Aorta (tissue), 5 donors: ENCODE measurements at regions not wholly inside any gene's neighbourhood (a gene's known extent, or its start where the extent isn't known, plus 50 kb on each side); places are given as distances from the start of the nearest gene placed in this dataset.

Experiments used
- ATAC-seq: fragments of 200-7000 bp; cut with Tn5 transposase; one replicate; pipeline ENCODE4 v1.9.1; 2022; ENCODE audit warnings: moderate library complexity; ENCODE audit not compliant: low FRiP score
- DNase-seq, 2 donors: peaks; one replicate each; pipeline ENCODE4 v3.0.0-alpha.2; 2020
- H3K27ac ChIP-seq, 2 donors: one replicate each; pipeline ENCODE4 v1.5.1; 2013; ENCODE audit warnings: low read length in 2 of 2, mild to moderate bottlenecking in 2 of 2, moderate library complexity in 2 of 2, control low read depth in 1 of 2, inconsistent platforms in 1 of 2, low read depth in 1 of 2
- H3K27me3 ChIP-seq, 2 donors: one replicate each; pipeline ENCODE4 v1.6.1; 2013; ENCODE audit warnings: control low read depth in 1 of 2, low read length in 1 of 2, mild to moderate bottlenecking in 1 of 2, moderate library complexity in 1 of 2; ENCODE audit not compliant: insufficient read depth in 2 of 2, control insufficient read depth in 1 of 2
- H3K36me3 ChIP-seq, 2 donors: one replicate each; pipeline ENCODE4 v1.6.1; 2013; ENCODE audit warnings: control low read depth in 1 of 2, low read length in 1 of 2, mild to moderate bottlenecking in 1 of 2; ENCODE audit not compliant: insufficient read depth in 2 of 2, control insufficient read depth in 1 of 2
- H3K4me1 ChIP-seq, 2 donors: one replicate each; pipeline ENCODE4 v1.6.1; 2013; ENCODE audit warnings: low read length in 2 of 2, control low read depth in 1 of 2, mild to moderate bottlenecking in 1 of 2, moderate library complexity in 1 of 2; ENCODE audit not compliant: insufficient read depth in 2 of 2, control insufficient read depth in 1 of 2
- H3K4me3 ChIP-seq, 2 donors: one replicate each; pipeline ENCODE4 v1.5.1; 2013; ENCODE audit warnings: low read length in 2 of 2, control low read depth in 1 of 2, mild to moderate bottlenecking in 1 of 2
- H3K9me3 ChIP-seq: one replicate; pipeline ENCODE4 v1.6.1; 2013; ENCODE audit warnings: mild to moderate bottlenecking, low read length; ENCODE audit not compliant: control insufficient read depth
- WGBS, 2 donors: extraction: QIAGEN DNeasy Blood & Tissue Kit; methylation state at CpG; one replicate each; pipeline ENCODE4 v1.1.7; 2013; 5-methylcytosine and 5-hydroxymethylcytosine counted together
- intact Hi-C, 2 donors: fragments of 100-400 bp; cut with DNase I; formaldehyde crosslinking; loops; one replicate each; pipeline versions ENCODE4 v1.14.2 to v1.15.0; 2022
- donor health status: healthy with polysubstance abuse.
- donor health status: Bipolar disorder and iron deficiency.
- donor health status: DM: no; HTN: no; CAD: no.
- donor health status: DM: no; HTN: no; CAD: no.
- donor health status: DM: yes; HTN: yes; CAD: no.

DNA sequence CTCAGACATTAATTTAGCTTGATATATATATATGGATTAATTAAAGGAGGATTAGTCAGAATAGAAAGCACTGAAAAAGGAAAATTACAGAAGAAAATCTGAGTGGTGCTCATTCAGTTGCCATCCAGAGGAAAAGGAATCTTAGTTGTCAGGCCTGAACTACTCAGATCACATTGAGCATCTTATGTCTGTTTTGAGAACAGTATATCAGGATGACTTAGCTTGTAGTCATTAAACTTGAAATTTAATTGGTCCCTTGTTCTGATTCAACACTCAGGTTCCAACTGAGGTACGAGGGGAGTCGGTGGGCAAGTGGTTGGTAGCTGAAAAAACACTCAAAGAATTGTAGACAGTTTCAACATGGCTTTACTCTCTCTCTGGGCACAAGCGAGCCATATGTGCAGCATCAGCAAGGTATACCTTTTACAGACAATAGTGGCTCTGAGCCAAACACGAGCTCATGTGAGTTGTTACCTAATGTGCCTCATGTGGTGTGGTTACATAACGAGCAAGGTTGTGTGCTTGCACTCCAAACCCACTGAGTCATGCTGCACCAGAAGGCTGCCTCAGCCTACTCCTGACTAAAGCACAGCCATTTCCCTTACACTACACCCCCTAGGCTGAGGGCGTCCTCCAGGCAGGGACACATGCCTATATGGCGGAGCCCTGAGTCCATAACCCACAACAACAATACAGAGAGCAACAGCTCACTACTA is 73.0 kb upstream of the HMGN3 start:
- ATAC-seq (no peak), DNase-seq (no peak)
- Histone ChIP-seq H3K4me3 (no peak overlapping the region), H3K4me1 (no peaks in the 10 kb centered on the region), H3K36me3 (no peaks in the 10 kb centered on the region), H3K27me3 (no peaks in the 10 kb centered on the region), H3K27ac (no peak overlapping the region), H3K9me3 (no peaks in the 10 kb centered on the region)
- 85 to 88% methylated on average over 7 of the region's 7 CpGs for WGBS, 2 donors
- intact Hi-C loops, result no loop called here

DNA sequence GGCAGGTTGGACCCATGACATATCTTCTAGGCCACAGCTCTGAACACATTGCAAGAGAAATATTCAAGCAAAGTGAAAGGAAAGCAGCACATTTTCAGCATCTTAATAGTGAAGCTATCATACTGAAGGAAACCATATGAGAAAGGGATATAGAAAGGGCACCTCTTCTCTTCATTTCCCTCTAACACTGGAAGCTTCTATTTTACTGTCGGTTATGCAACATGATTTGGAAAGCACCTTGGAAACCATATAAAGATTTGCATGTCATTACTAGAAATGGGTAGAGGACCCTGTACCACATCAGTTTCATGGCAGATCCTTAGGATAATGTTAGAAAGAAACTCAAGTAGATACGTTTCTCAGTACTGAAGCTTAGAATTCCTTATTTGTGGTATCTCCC is 70.5 kb upstream of the HMGN3 start:
- Histone ChIP-seq H3K4me1 (no peaks in the 10 kb centered on the region), H3K27me3 (no peaks in the 10 kb centered on the region), H3K36me3 (no peaks in the 10 kb centered on the region), H3K4me3 (no peak overlapping the region), H3K27ac (no peak overlapping the region), H3K9me3 (no peaks in the 10 kb centered on the region)
- DNase-seq (no peak), ATAC-seq (no peak)
- intact Hi-C loops, result no loop called here
- 85 to 88% methylated on average over 2 of the region's 2 CpGs for WGBS, 2 donors

DNA sequence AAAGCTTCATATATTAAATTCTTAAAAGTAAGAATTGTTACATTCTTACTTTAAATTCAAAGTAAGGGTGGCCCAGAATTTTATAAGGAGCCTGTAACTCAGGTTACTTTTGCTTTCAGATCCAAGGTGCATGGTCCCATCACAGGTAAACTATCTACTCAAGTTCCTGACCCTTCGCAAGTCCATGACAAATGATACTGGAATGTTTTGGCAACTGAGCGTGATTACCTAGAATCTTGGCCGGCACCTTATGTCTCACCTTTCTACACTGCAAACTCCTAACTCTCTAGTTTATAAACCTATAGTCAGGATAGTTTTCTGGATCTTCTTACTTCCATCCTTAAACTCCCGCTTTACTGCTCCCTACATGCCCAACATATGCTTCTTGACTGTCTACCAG is 67.9 kb upstream of the HMGN3 start:
- no peaks in the 10 kb centered on the region for H3K4me1 ChIP-seq
- 90 to 93% methylated on average over 4 of the region's 4 CpGs for WGBS, 2 donors
- no peak for ATAC-seq
- no peak overlapping the region for H3K27ac ChIP-seq
- H3K36me3 ChIP-seq, result no peaks in the 10 kb centered on the region
- H3K9me3 ChIP-seq, result no peaks in the 10 kb centered on the region
- intact Hi-C loops, result no loop called here
- no peaks in the 10 kb centered on the region for H3K27me3 ChIP-seq
- DNase-seq, result no peak
- H3K4me3 ChIP-seq, result no peak overlapping the region

DNA sequence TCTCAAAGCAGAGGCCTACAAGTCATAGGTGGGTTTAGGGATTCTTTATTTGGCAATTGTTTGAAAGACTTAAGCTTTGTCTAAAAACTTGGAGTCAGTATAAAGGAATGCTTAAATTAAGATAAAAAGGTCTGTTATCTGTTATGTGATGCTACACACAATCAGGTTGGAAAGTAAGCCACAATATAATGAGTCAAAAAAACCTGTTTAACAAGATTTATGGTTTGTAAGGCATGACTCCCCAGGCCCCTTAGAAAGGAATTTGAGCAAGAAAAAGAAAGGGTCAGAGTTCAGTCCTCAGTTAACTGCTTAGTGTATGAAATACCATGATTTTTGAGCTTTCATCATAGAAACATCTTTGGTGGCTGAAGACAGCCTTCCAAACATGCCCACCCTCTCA is 66.8 kb upstream of the HMGN3 start:
- Histone ChIP-seq H3K4me3 (no peak overlapping the region), H3K9me3 (no peaks in the 10 kb centered on the region), H3K27ac (no peak overlapping the region), H3K4me1 (no peaks in the 10 kb centered on the region), H3K36me3 (no peaks in the 10 kb centered on the region), H3K27me3 (no peaks in the 10 kb centered on the region)
- no peak for ATAC-seq
- intact Hi-C loops, result no loop called here
- no peak for DNase-seq

DNA sequence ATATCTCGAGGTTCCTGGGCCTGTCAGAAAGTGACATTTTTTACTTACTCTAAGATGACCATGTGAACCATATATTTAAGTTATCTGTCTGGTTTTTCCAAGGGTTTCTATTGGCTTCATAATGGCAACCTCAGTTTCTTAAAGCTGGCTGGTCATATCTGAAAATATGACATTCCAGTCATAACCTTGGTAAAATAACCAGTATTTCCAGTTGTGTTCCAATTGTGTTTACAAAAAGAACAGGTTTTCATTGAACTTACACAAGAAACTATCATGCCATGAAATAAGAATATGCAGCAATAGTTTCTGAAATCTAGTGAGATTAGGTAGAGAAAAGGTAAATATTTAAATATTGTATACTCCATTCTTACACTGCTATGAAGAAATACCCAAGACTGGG is 61.7 kb upstream of the HMGN3 start:
- intact Hi-C loops, result no loop called here
- no peaks in the 10 kb centered on the region for H3K9me3 ChIP-seq
- H3K27me3 ChIP-seq, result no peaks in the 10 kb centered on the region
- H3K4me3 ChIP-seq, result no peak overlapping the region
- ATAC-seq (no peak), DNase-seq (no peak)
- no peak overlapping the region for H3K27ac ChIP-seq
- H3K36me3 ChIP-seq, result no peaks in the 10 kb centered on the region
- no peaks in the 10 kb centered on the region for H3K4me1 ChIP-seq
- WGBS, 2 donors, result 84 to 86% methylated on average over 1 of the region's 1 CpG
